Stimulated activated CD4-positive, alpha-beta T cell treated with anti-CD3 and anti-CD28 coated beads, TNF-alpha, amount 100 ng/mL, for 48 hours (primary cell): ENCODE measurements at regions not wholly inside any gene's neighbourhood (a gene's known extent, or its start where the extent isn't known, plus 50 kb on each side); places are given as distances from the start of the nearest gene placed in this dataset.
"Not testable (repeated sequence)": the region's sequence is repeated elsewhere in the genome, so short reads cannot be mapped to it uniquely, and the experiment has no call there.

ENCODE experiments used
- DNase-seq, 3 donors: peaks; one replicate each; pipeline ENCODE4 v3.0.0-alpha.2; 2020; ENCODE audit warnings: low read depth in 3 of 3

- not testable (repeated sequence) for DNase-seq
Observed at GRCh38 chr17:20842012-20842411, 200.8 kb downstream of the USP22 start.

DNA sequence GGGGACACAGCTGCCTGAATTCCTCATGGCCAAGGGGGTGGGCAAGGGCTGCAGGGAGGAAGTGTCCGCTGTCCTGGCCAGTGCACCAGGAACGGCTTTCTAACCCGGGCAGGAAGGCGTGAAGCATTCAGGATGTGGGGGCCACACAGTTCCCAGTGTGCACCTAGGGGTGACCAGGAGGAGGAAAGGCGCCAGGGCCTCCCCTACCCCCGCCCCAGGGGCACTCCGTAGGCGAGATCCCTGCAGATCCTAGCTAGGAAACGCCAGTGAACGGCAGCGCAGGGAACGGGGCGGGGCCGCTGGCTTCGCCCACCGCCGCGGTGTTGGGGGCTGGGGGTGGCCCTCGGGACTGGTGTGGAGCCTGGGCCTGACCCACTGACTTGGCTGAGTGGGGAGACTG, 199.6 kb downstream of the USP22 start:
- DNase-seq = not testable (repeated sequence)

GRCh38 chr17:20843799-20844553, 198.8 kb downstream of the USP22 start:
- peak in 2 of 3 donors; percentile 28 to 51 for DNase-seq

DNA sequence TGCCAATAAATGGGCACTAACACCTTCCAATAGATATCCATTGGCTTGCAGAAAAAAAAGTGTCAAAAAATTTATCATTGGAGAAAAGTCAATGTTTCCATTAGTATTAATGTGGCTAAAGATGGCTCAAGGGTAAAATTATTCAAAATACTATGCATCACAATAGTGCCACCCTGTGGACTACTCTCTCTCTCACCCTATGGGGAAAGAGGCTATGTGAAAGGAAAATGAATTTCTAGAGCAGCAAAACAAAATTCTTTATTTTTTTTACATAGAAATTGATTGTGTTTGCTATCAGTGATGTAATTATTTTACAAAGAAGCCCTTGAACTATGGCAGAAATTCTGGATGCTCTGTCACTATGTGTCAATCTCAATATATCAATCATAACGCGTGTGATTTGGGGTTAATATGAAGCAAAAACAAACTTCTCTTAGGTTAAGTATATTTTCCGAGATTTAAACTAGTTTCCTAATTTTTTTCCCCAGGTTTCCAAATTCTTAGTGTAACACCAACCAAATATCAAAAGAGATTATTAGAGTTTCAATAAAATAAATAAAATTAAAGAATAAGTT, 193.9 kb downstream of the USP22 start:
- not testable (repeated sequence) for DNase-seq

DNA sequence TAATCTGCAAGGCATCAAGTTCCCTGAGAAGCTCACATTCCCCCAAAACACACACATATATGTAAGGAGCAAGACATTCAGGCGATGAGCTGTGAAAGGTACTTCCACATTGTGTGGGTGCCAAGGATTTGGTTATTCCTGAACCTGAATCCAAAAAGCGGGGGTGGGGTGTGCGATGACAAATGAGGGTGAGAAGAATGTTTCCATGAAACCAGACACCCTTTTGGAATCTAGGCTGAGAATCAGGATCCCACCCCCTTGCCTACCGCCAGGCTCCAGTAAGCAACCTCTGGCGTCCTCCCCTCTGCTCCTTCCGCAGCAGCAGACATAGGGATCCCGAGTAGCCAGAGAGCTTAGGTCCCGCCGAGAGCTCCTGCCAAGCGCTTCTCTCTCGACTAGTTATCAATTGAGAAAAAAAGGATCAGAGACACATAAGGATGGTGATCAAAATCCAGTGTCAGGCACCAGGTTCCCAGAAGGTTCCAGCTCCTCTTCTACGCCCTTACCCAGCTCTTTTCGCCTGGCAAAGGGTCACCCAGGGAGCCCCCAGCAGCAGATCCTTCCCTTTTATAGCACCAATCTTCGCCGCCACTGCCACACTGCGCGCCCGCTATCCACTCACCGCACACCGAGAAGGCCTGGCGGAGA, 191.1 kb downstream of the USP22 start:
- DNase-seq = not testable (repeated sequence)

DNA sequence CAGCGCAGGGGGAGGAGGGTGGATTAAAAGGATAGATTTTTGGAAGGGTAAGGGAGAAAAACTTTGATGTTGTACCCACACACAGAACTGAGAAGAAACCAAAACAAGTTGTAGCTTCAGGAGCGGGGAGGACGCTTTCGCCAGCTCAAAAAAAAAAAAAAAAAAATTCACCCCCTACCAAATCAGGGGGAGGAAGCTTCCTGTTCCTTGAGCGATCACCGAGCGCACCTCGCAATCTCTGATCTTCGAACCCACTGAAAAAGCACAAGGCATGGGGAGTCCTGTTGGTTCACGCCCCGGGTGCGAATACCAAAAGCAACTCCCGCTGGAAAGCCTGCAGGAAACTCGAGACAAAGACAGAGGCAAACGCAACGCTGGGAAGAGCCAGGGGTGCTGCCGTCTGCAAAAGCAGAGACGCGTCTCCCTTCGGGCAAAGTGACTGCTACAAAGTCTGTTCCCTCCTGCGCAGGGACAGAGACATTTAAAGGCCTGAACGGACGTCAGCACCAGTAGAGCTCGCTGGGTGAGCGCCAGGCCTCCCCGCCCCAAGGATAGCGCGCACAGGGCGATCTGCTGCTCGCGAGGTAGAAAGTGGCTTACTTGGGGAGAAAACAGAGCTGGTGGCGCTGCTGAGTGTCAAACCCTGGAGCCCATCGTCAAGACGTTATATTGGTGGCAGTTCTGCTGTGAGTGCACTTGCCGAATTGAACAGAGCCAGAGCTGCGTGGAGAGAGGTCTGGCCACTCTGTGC, 190.4 kb downstream of the USP22 start:
- no peak for DNase-seq

GRCh38 chr17:20852990-20853370, 189.8 kb downstream of the USP22 start:
- DNase-seq = no peak

DNA sequence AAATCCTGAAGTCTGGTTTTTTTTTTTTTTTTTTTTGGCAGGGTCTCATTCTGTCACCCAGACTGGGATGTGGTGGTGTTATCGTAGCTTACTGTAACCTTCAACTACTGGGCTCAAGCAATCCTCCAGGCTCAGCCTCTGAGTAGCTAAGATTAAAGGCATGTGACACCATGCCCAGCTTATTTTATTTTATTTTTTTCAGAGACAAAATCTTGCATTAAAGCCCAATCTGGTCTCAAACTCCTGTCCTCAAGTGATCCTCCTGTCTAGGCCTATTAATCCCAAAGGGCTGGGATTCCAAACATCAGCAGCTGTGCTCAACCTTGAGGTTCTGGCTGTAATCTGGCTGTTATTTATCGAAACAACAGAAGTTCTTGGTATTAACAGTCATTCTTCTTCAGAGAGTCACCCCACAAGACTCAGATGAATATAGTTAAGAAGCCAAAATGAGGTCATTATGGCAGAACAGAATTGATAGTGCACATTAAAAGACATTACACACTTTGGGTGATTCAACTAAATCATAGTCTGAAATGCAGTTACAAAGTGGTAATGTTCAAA, 186.8 kb downstream of the USP22 start:
- DNase-seq = not testable (repeated sequence)

- not testable (repeated sequence) for DNase-seq
Observed at GRCh38 chr17:20866444-20867209, 176.2 kb downstream of the USP22 start.

DNA sequence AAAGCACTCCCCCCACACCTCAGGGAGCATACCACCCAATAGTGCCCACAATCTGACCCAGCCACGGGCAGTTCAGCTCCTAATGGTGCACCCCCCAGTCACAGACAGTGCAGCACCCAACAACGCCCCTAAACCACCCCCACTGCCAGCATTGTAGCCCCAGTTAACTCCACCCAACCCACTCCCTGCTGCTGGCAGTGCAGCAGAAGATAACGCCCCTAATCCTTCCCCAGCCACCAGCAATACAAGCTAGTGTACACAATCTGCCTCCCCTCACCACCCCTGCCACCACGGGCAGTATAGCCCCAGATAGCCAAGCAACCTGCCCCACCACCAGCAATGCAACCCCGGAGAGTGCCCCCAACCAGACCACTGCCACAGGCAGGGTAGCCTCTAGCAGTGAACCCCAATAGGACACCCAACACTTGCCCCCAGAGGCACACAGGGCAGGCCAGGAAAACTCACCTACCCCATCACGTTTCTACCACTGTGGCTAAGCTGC, 175.3 kb downstream of the USP22 start:
- not testable (repeated sequence) for DNase-seq

DNA sequence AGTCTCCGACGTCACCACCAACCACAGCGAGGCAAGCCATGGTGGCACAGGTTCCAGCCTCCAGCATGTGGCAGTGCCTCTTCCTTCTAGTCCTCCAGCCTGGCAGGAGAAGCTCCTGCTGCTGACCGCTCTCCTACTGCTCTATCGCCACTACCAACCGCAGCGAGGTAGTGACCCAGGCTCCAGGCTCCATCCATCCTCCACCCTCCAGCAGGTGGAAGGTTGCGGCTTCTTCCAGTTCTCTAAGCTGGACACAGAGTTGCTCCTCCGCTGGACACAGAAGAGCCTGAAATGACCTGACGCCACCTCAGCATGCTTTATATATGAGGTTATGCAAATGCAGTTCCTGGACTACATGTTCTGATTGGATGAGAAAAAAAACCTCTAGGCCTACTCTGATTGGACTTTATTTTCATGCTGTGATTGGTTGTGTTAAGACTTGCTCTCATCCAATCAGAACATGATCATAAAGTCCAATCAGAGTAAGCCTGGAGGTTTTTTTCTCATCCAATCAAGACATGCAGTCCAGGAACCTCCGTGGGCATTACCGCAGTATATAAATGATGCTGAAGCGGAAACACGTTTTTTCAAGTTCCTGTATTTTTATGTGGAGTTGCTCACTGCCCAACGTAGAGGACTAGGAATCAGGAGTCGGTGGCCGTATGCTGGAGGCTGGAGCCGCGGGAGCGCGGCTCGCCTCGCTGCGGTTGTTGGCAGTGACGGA, 174.7 kb downstream of the USP22 start:
- not testable (repeated sequence) for DNase-seq

- not testable (repeated sequence) for DNase-seq
Observed at GRCh38 chr17:20868662-20869007, 174.2 kb downstream of the USP22 start.

DNA sequence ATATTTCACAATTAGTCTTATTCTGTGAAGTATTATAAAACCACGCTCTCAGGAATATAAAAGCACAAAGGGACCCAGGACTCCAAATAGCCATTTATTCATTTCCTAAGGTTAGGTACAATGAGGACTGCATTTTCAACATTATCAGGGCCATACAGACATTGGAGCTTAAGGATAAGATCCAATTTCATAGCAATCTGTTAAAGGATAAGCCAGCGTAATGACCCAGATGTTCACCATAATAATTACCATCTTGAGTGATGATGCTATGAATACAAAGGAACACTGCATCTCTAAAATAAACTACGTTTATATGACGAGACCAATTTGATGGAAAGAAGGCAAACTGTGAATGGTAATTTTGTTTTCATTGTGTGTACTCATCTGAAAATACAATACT, 169.6 kb downstream of the USP22 start:
- not testable (repeated sequence) for DNase-seq

GRCh38 chr17:20873688-20874328, 169.0 kb downstream of the USP22 start:
- DNase-seq = not testable (repeated sequence)

DNA sequence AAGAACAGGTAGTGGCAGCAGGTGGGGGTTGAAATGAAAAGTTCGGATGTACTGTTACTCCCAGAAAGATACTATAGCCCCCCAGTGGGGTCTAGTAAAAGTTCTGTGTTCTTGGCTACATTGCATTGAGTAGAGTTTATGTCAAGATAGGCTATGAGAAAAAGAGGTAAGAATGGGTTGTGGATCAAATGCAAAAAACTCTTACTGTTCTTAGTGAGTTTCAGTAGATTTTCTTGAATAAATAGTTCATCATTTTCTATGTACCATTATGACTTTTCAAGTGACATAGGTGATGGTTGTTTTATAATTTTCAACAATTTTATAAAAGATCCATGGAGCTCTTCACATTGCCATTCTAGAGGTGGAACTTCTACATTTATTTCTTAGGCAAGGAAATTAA, 165.4 kb downstream of the USP22 start:
- not testable (repeated sequence) for DNase-seq

GRCh38 chr17:20890338-20890737, 152.5 kb downstream of the USP22 start:
- no peak for DNase-seq

DNA sequence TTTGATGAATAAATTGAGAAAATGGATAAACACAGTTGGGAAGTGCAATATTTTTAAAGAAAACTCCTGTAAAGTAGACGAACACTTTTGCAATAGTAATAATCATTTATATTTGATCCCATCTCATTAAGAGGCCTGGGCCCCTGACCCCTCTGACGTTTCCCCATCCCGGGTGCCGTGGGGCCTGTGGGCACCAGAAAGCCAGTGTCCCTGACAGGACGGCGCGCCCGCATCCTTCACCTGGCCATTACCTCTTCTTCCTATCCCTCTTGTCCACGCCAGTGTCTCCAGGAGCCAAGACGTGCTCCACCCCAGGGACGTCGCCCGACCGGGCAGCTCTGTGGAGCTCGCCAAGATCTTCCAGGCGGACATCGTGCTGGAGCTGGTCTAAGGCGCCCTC, 147.4 kb downstream of the USP22 start:
- not testable (repeated sequence) for DNase-seq

- DNase-seq = peak in 2 of 3 donors; percentile 20 to 26
Observed at GRCh38 chr17:20896153-20896649, 146.6 kb downstream of the USP22 start.

DNA sequence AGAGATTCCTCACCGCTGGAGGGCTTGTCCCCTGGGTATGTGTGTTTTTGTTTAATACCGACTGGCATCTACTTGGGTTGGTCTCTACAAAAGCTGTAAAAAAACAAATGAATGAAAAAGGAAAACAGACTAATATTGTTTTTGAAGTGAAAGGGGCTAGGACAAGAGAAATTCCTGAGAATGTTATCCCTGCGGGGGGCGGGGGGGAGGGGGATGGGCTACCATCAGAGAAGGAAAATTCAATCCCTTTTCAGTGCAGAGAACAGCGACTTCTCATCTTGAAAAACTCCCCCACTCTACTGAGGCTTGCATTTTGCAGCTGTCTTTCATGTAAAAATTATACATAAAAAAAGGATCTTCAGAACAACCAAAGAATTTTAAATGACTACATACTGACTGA, 144.1 kb downstream of the USP22 start:
- DNase-seq = not testable (repeated sequence)

GRCh38 chr17:20902496-20902895, 140.3 kb downstream of the USP22 start:
- DNase-seq = not testable (repeated sequence)
